ENCODE measurements at regions not wholly inside any gene's neighbourhood (a gene's known extent, or its start where the extent isn't known, plus 50 kb on each side); places are given as distances from the start of the nearest gene placed in this dataset.

- no peak for DNase-seq (ENCODE audit: low spot score)
Observed at GRCh38 chr9:13896922-13897835, 416.8 kb downstream of the NFIB start.

DNA sequence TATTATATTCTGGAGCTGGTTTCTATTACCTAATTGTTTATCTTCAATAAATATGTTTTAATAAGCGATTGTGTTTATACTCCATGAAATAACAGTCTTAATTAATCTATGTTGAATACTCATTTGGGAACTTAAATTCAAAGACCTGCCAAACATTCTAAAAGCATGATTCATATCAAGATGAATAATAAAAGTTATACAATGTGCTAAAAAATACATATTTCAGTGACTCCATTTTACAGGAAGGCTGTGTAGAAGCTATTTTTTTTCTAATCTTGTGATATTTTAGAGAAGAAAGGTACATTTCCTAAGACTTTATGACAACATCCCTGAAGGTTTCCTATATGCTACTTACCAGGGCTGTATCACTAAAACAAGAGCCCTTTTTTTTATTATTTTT, 417.9 kb downstream of the NFIB start:
- DNase-seq (ENCODE audit: low spot score): no peak

GRCh38 chr9:13885258-13885657, 428.7 kb downstream of the NFIB start:
- no peak for DNase-seq (ENCODE audit: low spot score)

DNA sequence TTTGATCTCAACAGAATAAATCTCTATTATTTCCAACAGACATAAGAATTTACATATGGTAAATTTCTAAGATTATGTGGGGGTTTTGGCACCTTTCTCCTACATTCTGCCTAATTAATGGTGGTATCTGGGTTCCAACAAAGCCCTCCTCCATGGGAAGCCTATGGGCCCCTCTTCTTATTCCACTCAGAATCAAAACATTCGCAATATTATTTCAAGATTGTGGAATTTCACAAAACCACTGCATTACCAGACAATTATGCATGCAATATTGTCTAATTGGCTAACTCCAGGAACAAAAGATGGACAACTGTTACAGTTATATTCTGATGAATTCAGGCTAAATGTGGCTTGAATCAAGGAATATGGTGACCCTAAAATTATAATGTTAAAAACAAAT, 434.0 kb downstream of the NFIB start:
- no peak for DNase-seq (ENCODE audit: low spot score)

- DNase-seq (ENCODE audit: low spot score): no peak
Observed at GRCh38 chr9:13879011-13879410, 434.9 kb downstream of the NFIB start.

GRCh38 chr9:13878241-13878711, 435.7 kb downstream of the NFIB start:
- DNase-seq (ENCODE audit: low spot score): no peak

DNA sequence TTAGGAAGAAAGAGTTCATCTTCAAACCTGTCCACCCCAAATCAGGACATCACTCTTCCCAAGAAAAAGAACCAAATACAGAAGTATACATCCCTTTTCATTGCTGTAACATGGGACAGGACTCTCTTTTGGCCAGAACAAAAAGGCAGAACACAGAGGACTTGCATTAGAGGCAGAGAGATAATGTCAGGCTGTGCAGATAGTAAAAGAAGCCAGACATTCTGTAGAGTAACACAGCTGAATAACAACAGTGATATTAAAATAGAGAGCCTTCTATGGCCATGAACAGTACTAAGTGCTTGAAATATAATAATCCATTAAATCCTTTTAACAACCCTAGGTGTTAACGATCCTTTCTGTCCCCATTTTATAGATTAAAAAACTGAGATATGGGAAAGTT, 437.2 kb downstream of the NFIB start:
- no peak for DNase-seq (ENCODE audit: low spot score)

- DNase-seq (ENCODE audit: low spot score): no peak
Observed at GRCh38 chr9:13873203-13873602, 440.7 kb downstream of the NFIB start.

DNA sequence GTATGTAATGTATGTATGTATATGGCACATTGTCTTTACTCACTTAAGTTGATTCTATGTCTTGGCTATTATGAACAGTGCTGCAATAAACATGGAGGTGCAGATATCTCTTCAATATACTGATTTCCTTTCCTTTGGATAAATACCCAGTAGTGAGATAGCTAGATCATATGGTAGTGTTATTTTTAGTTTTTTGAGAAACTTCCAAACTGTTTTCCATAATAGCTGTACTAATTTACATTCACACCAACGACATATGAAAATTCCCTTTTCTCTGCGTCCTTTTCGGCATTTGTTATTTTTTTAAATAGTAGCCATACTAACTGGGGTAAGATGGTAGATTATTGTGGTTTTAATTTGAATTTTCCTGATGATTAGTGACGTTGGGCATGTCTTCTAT, 445.6 kb downstream of the NFIB start:
- DNase-seq (ENCODE audit: low spot score): no peak

- DNase-seq (ENCODE audit: low spot score): no peak
Observed at GRCh38 chr9:13865869-13866268, 448.1 kb downstream of the NFIB start.

DNA sequence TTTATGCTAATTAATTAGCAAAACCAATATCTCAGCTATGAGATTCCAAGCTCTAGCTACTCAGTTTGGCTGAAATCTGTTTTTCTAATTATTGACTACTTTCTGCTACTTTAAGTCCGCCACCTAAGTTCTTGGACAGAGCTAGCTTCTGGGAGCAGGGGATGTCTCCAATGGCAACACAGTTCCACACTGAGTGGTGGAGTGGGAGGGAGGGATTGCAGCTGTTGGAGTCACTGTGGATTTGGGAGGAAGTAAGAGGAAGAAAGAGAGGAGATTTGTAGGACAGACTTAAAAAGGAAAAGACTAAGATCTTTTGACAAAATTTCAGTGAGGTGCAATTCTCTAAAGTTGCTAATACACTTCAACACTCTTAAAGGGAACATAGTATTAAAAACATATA, 450.8 kb downstream of the NFIB start:
- no peak for DNase-seq (ENCODE audit: low spot score)

GRCh38 chr9:13862654-13863053, 451.3 kb downstream of the NFIB start:
- DNase-seq (ENCODE audit: low spot score): no peak

GRCh38 chr9:13860946-13861640, 452.8 kb downstream of the NFIB start:
- DNase-seq (ENCODE audit: low spot score): no peak

GRCh38 chr9:13860019-13860418, 453.9 kb downstream of the NFIB start:
- no peak for DNase-seq (ENCODE audit: low spot score)

DNA sequence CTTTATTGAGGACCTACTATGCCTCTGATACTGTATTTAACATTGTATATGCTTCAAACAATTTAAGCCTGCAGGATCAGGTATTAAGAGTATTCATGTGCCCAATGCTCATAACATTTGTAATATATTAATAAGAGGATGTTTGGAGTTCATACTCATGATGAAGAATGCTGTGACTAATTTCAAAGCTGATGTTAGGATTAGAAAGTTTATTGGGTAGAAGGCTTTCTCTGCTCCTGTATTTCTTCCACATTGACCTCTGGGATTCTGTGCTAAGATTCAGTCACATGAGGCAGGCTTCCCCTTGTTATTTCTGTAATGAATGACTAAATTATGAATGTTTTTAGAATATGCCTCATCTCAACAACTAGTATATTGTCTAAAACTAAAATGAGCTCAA, 456.4 kb downstream of the NFIB start:
- DNase-seq (ENCODE audit: low spot score): no peak

GRCh38 chr9:13847270-13847669, 466.7 kb downstream of the NFIB start:
- no peak for DNase-seq (ENCODE audit: low spot score)

- DNase-seq (ENCODE audit: low spot score): no peak
Observed at GRCh38 chr9:13845460-13845859, 468.5 kb downstream of the NFIB start.

- no peak for DNase-seq (ENCODE audit: low spot score)
Observed at GRCh38 chr9:13841746-13842462, 472.0 kb downstream of the NFIB start.

- DNase-seq (ENCODE audit: low spot score): no peak
Observed at GRCh38 chr9:13832446-13832845, 481.5 kb downstream of the NFIB start.

DNA sequence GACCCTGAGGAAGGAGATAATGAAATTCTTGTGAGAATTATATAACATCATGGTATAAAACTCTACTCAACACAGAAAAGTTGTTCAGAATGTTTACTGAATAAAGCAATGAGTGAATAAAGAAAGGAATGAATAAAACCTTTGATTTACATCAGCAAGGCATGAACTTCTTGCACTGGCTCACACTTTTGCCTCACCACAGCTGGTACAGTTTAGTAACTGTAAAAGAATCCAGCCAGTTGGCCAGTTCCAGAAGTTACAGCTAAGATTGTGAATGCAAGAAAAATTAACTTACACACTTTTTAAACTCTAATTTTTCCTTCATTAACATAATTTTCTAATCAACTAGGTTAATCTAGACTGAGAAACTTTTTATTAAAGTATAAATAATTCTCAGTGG, 490.9 kb downstream of the NFIB start:
- DNase-seq (ENCODE audit: low spot score): no peak

- no peak for DNase-seq (ENCODE audit: low spot score)
Observed at GRCh38 chr9:13817754-13818278, 496.1 kb downstream of the NFIB start.

DNA sequence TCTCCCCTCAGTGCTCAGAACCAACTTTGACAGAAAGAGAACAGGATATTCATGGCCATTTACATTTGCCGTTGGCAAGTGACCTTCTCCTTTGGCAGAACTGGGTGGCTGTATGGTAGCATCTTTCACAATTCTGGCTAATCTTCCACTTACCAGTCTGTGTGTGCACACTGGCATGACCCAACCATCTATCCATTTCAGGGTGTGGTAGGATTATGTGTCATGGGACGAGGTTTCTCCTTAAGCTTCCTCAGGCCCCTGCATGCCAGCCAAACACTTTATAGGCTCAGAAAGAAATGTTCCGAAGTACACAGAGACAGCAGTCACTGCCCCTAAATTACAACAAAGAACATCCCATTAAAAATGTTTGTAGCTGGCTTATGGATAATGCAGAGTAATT, 497.1 kb downstream of the NFIB start:
- no peak for DNase-seq (ENCODE audit: low spot score)

Data from HuH-7.5 (cell line).